ENCODE measurements at regions not wholly inside any gene's neighbourhood (a gene's known extent, or its start where the extent isn't known, plus 50 kb on each side); places are given as distances from the start of the nearest gene placed in this dataset.
"Not testable (repeated sequence)": the region's sequence is repeated elsewhere in the genome, so short reads cannot be mapped to it uniquely, and the experiment has no call there.

- not testable (repeated sequence) for DNase-seq (ENCODE audit: low spot score)
Measured at GRCh38 chr2:144638250-144638649, 118.3 kb upstream of the ZEB2 start.

GRCh38 chr2:144636860-144637259 lies 116.9 kb upstream of the ZEB2 start:
- DNase-seq (ENCODE audit: low spot score) = not testable (repeated sequence)

- DNase-seq (ENCODE audit: low spot score) = no peak
Measured at GRCh38 chr2:144632809-144633208, 112.9 kb upstream of the ZEB2 start.

- no peak for DNase-seq (ENCODE audit: low spot score)
Measured at GRCh38 chr2:144631636-144632035, 111.7 kb upstream of the ZEB2 start.

- DNase-seq (ENCODE audit: low spot score) = no peak
Measured at GRCh38 chr2:144630459-144631215, 110.7 kb upstream of the ZEB2 start.

GRCh38 chr2:144629935-144630334 lies 110.0 kb upstream of the ZEB2 start:
- DNase-seq (ENCODE audit: low spot score) = no peak

GRCh38 chr2:144628566-144628965 lies 108.6 kb upstream of the ZEB2 start:
- no peak for DNase-seq (ENCODE audit: low spot score)

GRCh38 chr2:144625626-144626025 lies 105.7 kb upstream of the ZEB2 start:
- no peak for DNase-seq (ENCODE audit: low spot score)

- DNase-seq (ENCODE audit: low spot score) = no peak
Measured at GRCh38 chr2:144625226-144625625, 105.3 kb upstream of the ZEB2 start.

GRCh38 chr2:144624451-144624850 lies 104.5 kb upstream of the ZEB2 start:
- DNase-seq (ENCODE audit: low spot score) = no peak

GRCh38 chr2:144622373-144622772 lies 102.5 kb upstream of the ZEB2 start:
- DNase-seq (ENCODE audit: low spot score) = not testable (repeated sequence)

GRCh38 chr2:144621266-144621665 lies 101.3 kb upstream of the ZEB2 start:
- DNase-seq (ENCODE audit: low spot score) = no peak

- no peak for DNase-seq (ENCODE audit: low spot score)
Measured at GRCh38 chr2:144619760-144620159, 99.8 kb upstream of the ZEB2 start.

GRCh38 chr2:144617171-144617570 lies 97.3 kb upstream of the ZEB2 start:
- not testable (repeated sequence) for DNase-seq (ENCODE audit: low spot score)

GRCh38 chr2:144615866-144616565 lies 96.1 kb upstream of the ZEB2 start:
- no peak for DNase-seq (ENCODE audit: low spot score)

GRCh38 chr2:144607891-144608521 lies 88.1 kb upstream of the ZEB2 start:
- no peak for DNase-seq (ENCODE audit: low spot score)

GRCh38 chr2:144607099-144607498 lies 87.2 kb upstream of the ZEB2 start:
- no peak for DNase-seq (ENCODE audit: low spot score)

- DNase-seq (ENCODE audit: low spot score) = no peak
Measured at GRCh38 chr2:144606466-144607095, 86.7 kb upstream of the ZEB2 start.

- DNase-seq (ENCODE audit: low spot score) = no peak
Measured at GRCh38 chr2:144605231-144605840, 85.4 kb upstream of the ZEB2 start.

- DNase-seq (ENCODE audit: low spot score) = no peak
Measured at GRCh38 chr2:144603334-144603733, 83.4 kb upstream of the ZEB2 start.

GRCh38 chr2:144598906-144599305 lies 79.0 kb upstream of the ZEB2 start:
- no peak for DNase-seq (ENCODE audit: low spot score)

All from mesenteric fat pad (tissue), 1 donor.